Hepatocyte (in vitro differentiated cells): ENCODE measurements at regions not wholly inside any gene's neighbourhood (a gene's known extent, or its start where the extent isn't known, plus 50 kb on each side); places are given as distances from the start of the nearest gene placed in this dataset.

Experiments
- CTCF ChIP-seq: fragments of 200-600 bp; sonication (generic); IDR thresholded peaks from 2 replicates; pipeline ENCODE4 v1.5.1; 2016; ENCODE audit warnings: antibody characterized with exemption, mild to moderate bottlenecking; ENCODE audit not compliant: poor library complexity
- EZH2 ChIP-seq: fragments of 200-600 bp; sonication (generic); IDR thresholded peaks from 2 replicates; pipeline ENCODE4 v1.6.1; 2016; ENCODE audit warnings: antibody characterized with exemption, mild to moderate bottlenecking, borderline replicate concordance

GRCh38 chr18:38790786-38791185, 1225.2 kb upstream of the CELF4 start:
- TF ChIP-seq CTCF: no peak
- no peak for TF ChIP-seq EZH2
